ENCODE measurements at regions not wholly inside any gene's neighbourhood (a gene's known extent, or its start where the extent isn't known, plus 50 kb on each side); places are given as distances from the start of the nearest gene placed in this dataset.

DNA sequence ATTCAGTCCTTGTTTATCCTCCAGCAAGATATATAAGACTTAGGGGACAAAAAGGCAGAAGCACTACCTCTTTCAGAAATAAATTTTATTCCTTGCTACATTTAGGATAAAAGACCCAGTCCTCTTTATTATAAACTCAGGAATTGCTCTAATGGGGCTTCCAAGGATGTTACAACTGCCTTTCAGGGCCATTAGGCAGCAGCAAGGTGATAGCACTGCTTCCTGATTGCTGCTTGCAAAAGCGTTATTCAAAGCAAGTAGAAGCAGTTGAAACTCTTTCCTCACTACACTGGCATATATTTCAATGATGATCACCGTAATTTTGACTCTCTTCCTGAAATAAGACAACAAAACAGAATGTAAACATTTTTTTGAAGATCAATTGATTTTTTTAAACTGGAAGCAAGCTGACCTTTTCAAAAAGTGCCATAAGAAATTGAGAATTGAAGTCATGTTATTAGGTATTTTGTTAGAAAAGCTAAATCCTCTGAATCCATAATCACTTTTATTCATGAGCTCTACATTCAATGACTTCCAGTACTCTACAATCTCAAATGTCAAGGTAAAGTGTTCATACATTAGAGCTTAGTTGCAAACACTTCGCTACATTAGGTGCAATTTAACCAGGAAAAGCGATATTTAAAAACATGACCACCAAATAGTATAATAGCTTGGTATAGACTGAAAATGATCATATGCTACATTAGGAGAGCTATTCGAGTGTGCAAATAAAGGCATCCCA lies 233.4 kb upstream of the SYT10 start:
- H3K4me1 Mint-ChIP-seq (ENCODE audit: low read depth): no peaks in the 10 kb centered on the region
- H3K27me3 Mint-ChIP-seq: no peaks in the 10 kb centered on the region
- no peak for DNase-seq (ENCODE audit: low spot score, unreplicated experiment)
- H3K9me3 Mint-ChIP-seq (ENCODE audit: low read depth): no peaks in the 10 kb centered on the region
- H3K36me3 Mint-ChIP-seq (ENCODE audit: insufficient read depth): no peaks in the 10 kb centered on the region
- no peak overlapping the region for H3K27ac Mint-ChIP-seq
- H3K4me3 Mint-ChIP-seq (ENCODE audit: low read depth): no peak overlapping the region
- TF ChIP-seq, protein P1, sequence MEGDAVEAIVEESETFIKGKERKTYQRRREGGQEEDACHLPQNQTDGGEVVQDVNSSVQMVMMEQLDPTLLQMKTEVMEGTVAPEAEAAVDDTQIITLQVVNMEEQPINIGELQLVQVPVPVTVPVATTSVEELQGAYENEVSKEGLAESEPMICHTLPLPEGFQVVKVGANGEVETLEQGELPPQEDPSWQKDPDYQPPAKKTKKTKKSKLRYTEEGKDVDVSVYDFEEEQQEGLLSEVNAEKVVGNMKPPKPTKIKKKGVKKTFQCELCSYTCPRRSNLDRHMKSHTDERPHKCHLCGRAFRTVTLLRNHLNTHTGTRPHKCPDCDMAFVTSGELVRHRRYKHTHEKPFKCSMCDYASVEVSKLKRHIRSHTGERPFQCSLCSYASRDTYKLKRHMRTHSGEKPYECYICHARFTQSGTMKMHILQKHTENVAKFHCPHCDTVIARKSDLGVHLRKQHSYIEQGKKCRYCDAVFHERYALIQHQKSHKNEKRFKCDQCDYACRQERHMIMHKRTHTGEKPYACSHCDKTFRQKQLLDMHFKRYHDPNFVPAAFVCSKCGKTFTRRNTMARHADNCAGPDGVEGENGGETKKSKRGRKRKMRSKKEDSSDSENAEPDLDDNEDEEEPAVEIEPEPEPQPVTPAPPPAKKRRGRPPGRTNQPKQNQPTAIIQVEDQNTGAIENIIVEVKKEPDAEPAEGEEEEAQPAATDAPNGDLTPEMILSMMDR (IDR thresholded peaks at IDR 0.05; ENCODE audit: unreplicated experiment): no peak

DNA sequence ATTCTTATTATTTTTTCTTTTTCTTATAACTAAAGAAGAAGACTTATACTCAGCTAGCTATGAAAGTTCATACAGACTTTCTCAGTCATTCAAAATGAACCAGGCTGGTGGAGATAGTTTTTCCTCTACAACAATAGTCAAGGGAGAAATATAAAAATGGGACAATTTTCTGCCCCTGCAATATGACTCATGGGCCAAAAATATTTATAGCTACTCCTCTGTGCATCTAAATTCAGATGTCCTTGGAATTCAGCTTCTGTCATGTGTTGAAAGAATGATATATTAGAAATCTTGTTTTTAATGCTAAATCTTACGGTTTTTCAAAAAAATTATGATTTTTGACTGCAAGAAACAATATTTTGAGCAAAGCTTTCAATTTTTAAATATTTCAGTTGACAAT lies 237.2 kb upstream of the SYT10 start:
- Mint-ChIP-seq H3K4me3 (ENCODE audit: low read depth) (no peak overlapping the region), H3K4me1 (ENCODE audit: low read depth) (no peaks in the 10 kb centered on the region), H3K27me3 (no peaks in the 10 kb centered on the region), H3K9me3 (ENCODE audit: low read depth) (no peaks in the 10 kb centered on the region), H3K36me3 (ENCODE audit: insufficient read depth) (no peaks in the 10 kb centered on the region), H3K27ac (no peak overlapping the region)
- DNase-seq (ENCODE audit: low spot score, unreplicated experiment): no peak
- TF ChIP-seq, protein P1 (IDR thresholded peaks at IDR 0.05; ENCODE audit: unreplicated experiment): no peak

DNA sequence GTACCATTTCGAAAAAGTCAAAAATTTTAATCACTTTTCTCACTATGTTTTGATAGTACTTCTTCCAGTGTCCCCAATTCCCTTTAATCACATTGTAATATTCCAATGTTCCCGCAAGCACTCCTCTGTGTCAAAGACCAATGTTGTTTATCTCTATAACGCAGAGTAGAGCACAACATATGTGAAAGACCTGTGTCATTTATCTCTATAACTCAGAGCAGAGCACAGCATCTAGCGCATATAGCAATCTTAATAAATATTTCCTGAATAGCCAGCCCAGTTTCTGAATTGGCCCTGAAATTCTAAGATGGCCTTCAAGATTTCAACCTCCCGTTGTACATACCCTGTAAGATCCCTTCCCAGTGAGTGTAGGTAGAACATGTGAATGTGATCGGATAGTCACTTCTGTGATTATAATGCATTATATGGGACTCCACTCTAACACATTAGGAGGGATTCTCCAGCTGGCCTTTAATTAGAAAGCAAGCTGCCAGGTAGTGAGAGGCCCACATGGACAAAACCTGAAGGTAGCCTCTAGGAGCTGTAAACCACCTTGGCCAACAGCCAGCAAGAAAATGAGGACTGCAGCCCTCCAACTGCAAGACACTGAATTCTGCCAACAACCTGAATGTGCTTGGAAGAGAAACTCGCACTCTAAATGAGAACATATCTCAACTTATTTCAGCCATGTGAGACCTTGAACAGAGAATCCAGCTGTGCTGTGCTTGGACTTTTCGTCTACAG lies 238.8 kb upstream of the SYT10 start:
- no peaks in the 10 kb centered on the region for H3K36me3 Mint-ChIP-seq (ENCODE audit: insufficient read depth)
- TF ChIP-seq, protein P1 (IDR thresholded peaks at IDR 0.05; ENCODE audit: unreplicated experiment): no peak
- no peaks in the 10 kb centered on the region for H3K4me1 Mint-ChIP-seq (ENCODE audit: low read depth)
- H3K27ac Mint-ChIP-seq: no peak overlapping the region
- no peaks in the 10 kb centered on the region for H3K27me3 Mint-ChIP-seq
- H3K9me3 Mint-ChIP-seq (ENCODE audit: low read depth): no peaks in the 10 kb centered on the region
- no peak overlapping the region for H3K4me3 Mint-ChIP-seq (ENCODE audit: low read depth)
- DNase-seq (ENCODE audit: low spot score, unreplicated experiment): no peak

DNA sequence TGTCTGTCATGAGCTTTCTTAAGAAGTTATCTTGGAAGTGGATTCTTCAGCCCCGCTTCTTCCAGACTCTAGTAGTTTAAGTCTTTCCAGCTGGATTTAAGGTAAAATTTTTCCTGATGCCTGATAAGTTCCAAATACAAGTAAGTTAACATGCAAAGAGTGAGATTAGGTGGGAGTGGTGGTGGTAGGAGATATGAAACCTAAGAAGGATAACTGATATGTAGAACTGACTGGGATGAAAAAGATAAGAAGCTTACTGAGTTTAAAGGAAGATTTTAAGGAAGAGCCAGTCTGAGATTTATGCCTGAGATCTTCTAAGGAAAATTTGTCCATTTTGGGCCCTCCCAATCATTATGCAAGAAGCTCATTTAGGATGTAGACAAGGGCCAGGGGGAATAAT lies 250.9 kb upstream of the SYT10 start:
- H3K9me3 Mint-ChIP-seq (ENCODE audit: low read depth): peaks cover 6% of the 10 kb centered on the region
- no peaks in the 10 kb centered on the region for H3K36me3 Mint-ChIP-seq (ENCODE audit: insufficient read depth)
- no peaks in the 10 kb centered on the region for H3K4me1 Mint-ChIP-seq (ENCODE audit: low read depth)
- TF ChIP-seq, protein P1 (IDR thresholded peaks at IDR 0.05; ENCODE audit: unreplicated experiment): no peak
- no peak for DNase-seq (ENCODE audit: low spot score, unreplicated experiment)
- no peak overlapping the region for H3K27ac Mint-ChIP-seq
- no peaks in the 10 kb centered on the region for H3K27me3 Mint-ChIP-seq
- no peak overlapping the region for H3K4me3 Mint-ChIP-seq (ENCODE audit: low read depth)

DNA sequence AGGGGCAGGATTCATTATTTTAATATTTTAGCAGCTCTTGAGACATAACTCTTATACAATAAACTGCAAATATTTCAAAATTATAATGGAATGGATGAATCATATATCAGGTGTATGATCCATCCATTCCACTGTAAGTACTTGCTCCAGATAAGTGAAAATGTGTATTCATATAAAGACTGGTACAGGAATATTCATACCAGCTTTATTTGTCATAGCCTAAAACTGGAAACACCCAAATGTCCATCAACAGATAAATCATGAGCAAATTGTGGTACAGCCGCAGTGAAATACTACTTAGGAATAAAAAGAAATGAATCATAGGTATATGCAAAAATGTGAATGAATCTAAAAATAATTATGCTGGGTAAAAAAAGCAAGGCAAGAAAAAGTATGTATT lies 263.6 kb upstream of the SYT10 start:
- no peak overlapping the region for H3K27ac Mint-ChIP-seq
- no peaks in the 10 kb centered on the region for H3K4me1 Mint-ChIP-seq (ENCODE audit: low read depth)
- no peaks in the 10 kb centered on the region for H3K9me3 Mint-ChIP-seq (ENCODE audit: low read depth)
- no peaks in the 10 kb centered on the region for H3K36me3 Mint-ChIP-seq (ENCODE audit: insufficient read depth)
- H3K27me3 Mint-ChIP-seq: no peaks in the 10 kb centered on the region
- TF ChIP-seq, protein P1 (IDR thresholded peaks at IDR 0.05; ENCODE audit: unreplicated experiment): no peak
- no peak for DNase-seq (ENCODE audit: low spot score, unreplicated experiment)
- no peak overlapping the region for H3K4me3 Mint-ChIP-seq (ENCODE audit: low read depth)
